AG10803 (cell line): ENCODE measurements at regions not wholly inside any gene's neighbourhood (a gene's known extent, or its start where the extent isn't known, plus 50 kb on each side); places are given as distances from the start of the nearest gene placed in this dataset.
A peak's percentile ranks its signal among the peaks of the same experiment; 100 is the strongest.
"Not testable (repeated sequence)": the region's sequence is repeated elsewhere in the genome, so short reads cannot be mapped to it uniquely, and the experiment has no call there.

Source experiments
- DNase-seq: peaks from one replicate; pipeline ENCODE4 v3.0.0; 2010; ENCODE audit warnings: low read depth
- H3K4me3 ChIP-seq: 2 replicates; pipeline ENCODE4 v1.5.1; 2011; ENCODE audit warnings: mild to moderate bottlenecking, low read length, control low read depth
- TF ChIP-seq, protein P1 (sequence below): conservative IDR thresholded peaks from 2 replicates; pipeline ENCODE4 v1.5.1; 2011; ENCODE audit warnings: mild to moderate bottlenecking, low read length, control low read depth, inconsistent platforms

DNA sequence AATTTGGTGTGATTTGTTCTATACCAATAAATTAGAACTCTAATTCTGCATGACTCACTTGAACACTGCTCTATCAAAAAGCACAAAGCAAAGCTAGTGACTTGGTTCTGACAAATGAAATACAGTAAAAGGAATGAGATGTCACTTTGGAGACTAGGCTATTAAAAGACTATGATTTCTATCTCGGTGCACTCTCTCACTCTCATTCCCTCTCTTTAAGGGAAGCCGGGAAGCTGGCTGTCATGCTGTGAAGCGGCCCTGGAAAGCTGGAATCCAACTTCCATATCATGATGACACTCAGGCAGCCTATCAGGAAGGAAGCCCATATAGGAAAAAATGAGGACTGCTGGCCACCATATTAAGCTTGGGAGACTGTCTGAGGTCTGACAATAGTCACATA is 590.1 kb upstream of the CBLB start:
- TF ChIP-seq, protein P1, sequence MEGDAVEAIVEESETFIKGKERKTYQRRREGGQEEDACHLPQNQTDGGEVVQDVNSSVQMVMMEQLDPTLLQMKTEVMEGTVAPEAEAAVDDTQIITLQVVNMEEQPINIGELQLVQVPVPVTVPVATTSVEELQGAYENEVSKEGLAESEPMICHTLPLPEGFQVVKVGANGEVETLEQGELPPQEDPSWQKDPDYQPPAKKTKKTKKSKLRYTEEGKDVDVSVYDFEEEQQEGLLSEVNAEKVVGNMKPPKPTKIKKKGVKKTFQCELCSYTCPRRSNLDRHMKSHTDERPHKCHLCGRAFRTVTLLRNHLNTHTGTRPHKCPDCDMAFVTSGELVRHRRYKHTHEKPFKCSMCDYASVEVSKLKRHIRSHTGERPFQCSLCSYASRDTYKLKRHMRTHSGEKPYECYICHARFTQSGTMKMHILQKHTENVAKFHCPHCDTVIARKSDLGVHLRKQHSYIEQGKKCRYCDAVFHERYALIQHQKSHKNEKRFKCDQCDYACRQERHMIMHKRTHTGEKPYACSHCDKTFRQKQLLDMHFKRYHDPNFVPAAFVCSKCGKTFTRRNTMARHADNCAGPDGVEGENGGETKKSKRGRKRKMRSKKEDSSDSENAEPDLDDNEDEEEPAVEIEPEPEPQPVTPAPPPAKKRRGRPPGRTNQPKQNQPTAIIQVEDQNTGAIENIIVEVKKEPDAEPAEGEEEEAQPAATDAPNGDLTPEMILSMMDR = no peak
- no peak overlapping the region for H3K4me3 ChIP-seq
- DNase-seq = no peak

DNA sequence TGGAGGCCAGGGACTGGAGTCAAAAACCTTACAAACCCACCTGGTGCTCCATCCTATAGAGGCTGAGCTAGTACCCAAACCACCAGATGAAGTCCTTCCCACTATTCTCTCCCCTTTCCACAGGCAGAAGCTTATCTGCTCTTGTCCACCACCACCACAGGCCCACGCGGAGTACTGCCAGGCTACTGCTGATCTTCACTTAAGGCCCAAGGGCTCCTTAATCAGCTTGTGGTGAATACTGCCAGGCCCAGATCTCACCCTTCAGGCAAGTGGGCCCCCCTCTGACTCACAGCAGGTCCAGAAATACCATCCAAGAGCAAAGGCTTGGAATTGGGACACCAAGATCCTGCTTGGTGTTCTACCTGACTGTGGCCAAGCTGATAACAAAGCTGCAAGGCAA is 598.1 kb upstream of the CBLB start:
- TF ChIP-seq, protein P1 = no peak
- no peak for DNase-seq
- no peak overlapping the region for H3K4me3 ChIP-seq

DNA sequence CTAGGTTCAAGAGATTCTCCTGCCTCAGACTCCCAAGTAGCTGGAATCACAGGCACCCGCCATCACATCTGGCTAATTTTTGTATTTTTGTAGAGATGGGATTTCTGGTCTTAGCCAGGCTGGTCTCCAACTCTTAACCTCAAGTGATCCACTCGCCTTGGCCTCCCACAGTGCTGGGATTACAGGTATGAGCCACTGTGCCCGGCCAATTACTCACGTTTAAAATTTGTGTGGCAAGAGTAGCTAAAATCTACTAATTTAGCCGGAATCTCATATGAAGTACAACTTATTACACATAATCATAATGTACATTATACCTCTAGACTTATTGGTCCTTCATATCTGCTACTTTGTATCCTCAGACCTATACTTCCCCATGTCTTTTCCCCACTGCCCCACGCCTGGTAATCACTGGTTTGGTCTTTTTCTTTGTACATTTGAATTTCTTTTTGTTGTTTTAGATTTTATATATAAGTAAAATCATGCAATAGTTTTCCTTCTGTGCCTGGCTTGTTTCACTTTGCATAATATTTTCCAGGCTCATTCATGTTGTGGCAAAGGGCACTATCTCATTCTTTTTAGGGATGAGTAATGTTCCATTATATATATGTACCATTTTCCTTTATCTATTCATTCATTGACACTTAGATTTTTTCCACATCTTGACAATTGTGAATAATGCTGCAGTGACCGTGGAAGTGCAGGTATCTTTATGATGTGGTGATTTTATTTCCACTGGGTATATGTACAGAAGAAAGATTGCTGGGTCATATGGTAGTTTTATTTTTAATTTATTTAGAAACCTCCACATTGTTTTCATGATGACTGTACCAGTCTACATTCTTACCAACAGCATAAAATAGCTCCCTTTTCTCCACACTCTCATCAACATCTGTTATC is 605.0 kb upstream of the CBLB start:
- no peak for DNase-seq
- TF ChIP-seq, protein P1 = no peak

DNA sequence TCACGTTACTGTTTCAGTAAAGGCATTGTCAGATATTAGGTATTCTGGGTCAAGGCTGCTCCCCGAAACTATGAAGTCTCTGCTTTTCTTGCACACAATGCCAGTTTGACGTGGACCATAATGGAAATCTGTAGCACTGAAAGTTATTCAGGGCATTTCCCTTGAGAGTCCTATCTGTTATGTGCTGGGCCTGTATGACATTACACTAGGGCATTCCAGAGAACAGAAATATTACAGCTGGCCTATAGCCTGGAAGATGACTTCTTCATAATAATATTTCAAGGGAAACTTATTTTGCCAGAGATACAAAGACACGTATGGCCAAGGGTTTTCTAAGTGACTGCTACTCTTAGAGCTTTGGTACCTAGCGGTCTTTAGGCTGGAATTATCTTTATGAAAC is 613.6 kb upstream of the CBLB start:
- peak; percentile 74 for DNase-seq
- H3K4me3 ChIP-seq = no peak overlapping the region
- TF ChIP-seq, protein P1 = no peak

More for the DNA sequence above, 605.0 kb upstream of the CBLB start:
- H3K4me3 ChIP-seq = no peak overlapping the region

DNA sequence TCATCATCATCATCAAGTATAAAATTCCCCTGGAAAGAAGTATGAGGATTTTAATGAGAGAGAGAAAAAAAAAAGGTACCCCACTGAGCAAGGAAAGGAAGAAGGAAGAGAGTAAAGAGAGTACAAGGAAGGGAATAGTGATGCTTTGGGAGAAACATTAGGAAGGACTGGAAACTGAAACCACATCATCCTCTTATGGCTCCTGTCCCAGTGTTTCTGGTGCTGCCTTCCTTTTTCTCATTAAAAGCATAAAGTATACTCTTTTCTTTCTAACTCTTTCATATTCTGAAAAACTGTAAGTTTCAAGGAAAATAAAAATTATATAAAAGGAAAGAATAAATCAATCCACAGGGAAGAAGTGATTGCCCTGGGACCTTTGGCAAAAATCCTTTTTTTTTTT is 616.4 kb upstream of the CBLB start:
- peak; percentile 17 for DNase-seq
- H3K4me3 ChIP-seq = no peak overlapping the region
- TF ChIP-seq, protein P1 = no peak

DNA sequence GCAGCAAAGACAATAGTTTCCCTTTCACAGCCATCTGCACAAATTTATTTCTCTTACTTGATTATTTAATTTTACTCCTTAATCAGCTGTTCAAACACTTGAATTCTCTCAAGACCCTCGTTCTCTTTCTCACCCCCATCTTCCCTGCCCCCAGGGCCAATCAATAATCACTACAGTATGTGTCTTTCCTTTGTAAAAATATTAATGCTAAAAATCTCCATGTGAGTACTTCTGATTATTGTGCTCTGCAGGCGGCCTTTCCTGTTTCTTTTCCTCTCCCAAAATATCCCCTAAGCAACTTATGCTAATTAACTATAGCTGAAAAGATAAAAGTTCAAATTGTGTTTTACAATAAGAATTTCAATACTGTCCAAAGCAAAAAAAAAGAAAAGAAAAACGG is 617.0 kb upstream of the CBLB start:
- DNase-seq = no peak
- TF ChIP-seq, protein P1 = no peak
- no peak overlapping the region for H3K4me3 ChIP-seq

DNA sequence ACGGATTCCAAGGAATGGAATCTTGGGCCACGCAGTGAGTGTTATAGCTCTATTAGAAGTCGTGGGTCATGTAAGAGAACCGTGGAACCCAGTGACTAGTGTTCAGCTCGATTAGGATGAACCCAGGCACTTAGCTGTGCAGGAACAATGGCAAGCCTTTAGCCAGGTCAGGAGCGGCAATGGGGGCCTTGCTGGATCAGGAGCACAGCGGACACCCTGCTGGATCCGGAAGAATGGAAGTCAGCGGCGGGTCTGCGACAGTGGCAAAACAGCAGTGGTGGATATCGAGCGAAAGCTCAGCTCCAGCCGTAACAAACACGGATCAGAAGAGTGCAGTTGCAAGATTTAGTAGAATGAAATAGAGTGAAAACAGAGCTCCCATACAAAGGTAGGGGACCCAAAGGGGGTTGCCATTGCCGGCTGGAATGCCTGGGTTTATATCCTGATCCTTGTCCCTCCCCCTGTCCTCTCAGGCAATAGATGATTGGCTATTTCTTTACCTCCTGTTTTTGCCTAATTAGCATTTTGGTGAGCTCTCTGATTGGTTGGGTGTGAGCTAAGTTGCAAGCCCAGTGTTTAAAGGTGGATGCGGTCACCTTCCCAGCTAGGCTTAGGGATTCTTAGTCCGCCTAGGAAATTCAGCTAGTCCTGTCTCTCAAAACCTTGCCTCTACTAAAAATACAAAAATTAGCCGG is 618.3 kb upstream of the CBLB start:
- not testable (repeated sequence) for DNase-seq, H3K4me3 ChIP-seq
